ENCODE measurements at regions not wholly inside any gene's neighbourhood (a gene's known extent, or its start where the extent isn't known, plus 50 kb on each side); places are given as distances from the start of the nearest gene placed in this dataset.

DNA sequence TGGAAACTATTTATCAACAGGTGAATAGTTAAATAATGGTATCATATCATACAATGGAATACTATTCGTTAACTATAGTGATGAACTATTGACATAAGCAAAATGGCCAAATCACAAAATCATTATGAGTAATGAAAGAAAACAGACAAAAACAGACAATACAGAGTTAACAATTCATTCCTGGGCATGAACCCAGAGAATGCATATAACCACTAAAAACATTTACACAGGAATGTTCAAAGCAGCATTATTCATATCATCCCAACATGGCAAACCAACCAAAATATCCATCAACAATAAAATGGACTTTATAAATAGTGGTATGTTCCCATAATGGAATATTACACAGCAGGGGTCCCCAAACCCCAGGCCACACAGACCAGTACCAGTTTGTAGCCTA, 131.2 kb upstream of the CYP1B1 start:
- H3K27me3 Mint-ChIP-seq (ENCODE audit: low read depth) = peaks cover 3% of the 10 kb centered on the region
- H3K27ac Mint-ChIP-seq (ENCODE audit: unreplicated experiment) = no peak overlapping the region
- no peaks in the 10 kb centered on the region for H3K9me3 Mint-ChIP-seq
- TF ChIP-seq, protein P1, sequence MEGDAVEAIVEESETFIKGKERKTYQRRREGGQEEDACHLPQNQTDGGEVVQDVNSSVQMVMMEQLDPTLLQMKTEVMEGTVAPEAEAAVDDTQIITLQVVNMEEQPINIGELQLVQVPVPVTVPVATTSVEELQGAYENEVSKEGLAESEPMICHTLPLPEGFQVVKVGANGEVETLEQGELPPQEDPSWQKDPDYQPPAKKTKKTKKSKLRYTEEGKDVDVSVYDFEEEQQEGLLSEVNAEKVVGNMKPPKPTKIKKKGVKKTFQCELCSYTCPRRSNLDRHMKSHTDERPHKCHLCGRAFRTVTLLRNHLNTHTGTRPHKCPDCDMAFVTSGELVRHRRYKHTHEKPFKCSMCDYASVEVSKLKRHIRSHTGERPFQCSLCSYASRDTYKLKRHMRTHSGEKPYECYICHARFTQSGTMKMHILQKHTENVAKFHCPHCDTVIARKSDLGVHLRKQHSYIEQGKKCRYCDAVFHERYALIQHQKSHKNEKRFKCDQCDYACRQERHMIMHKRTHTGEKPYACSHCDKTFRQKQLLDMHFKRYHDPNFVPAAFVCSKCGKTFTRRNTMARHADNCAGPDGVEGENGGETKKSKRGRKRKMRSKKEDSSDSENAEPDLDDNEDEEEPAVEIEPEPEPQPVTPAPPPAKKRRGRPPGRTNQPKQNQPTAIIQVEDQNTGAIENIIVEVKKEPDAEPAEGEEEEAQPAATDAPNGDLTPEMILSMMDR (conservative IDR thresholded peaks at IDR 0.05) = no peak
- H3K4me3 Mint-ChIP-seq = no peak overlapping the region
- peaks cover 3% of the 10 kb centered on the region for H3K4me1 Mint-ChIP-seq
- DNase-seq (ENCODE audit: low read depth, low spot score) = no peak
- H3K36me3 Mint-ChIP-seq (ENCODE audit: low read depth) = no peaks in the 10 kb centered on the region

DNA sequence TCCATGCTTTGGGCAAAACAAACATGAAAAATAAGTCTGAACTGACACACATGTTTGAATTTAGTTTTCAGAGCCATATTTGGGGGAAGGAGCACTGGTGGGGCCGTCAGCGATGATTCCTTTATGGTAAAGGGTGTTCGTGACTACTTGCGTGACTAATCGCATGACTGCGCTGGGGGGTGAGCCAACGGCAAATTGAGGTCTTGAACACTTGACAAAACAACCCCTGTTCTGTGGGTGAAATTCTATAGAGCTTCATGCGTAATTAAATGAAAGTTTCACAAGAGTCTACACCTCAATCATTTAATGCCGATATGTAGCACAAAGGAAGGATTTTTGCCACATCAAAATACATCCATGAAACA, 127.5 kb upstream of the CYP1B1 start:
- H3K9me3 Mint-ChIP-seq = no peaks in the 10 kb centered on the region
- peaks cover 3% of the 10 kb centered on the region for H3K27me3 Mint-ChIP-seq (ENCODE audit: low read depth)
- H3K4me3 Mint-ChIP-seq = no peak overlapping the region
- peaks cover 4% of the 10 kb centered on the region for H3K4me1 Mint-ChIP-seq
- H3K27ac Mint-ChIP-seq (ENCODE audit: unreplicated experiment) = no peak overlapping the region
- DNase-seq (ENCODE audit: low read depth, low spot score) = no peak
- TF ChIP-seq, protein P1 (conservative IDR thresholded peaks at IDR 0.05) = no peak
- no peaks in the 10 kb centered on the region for H3K36me3 Mint-ChIP-seq (ENCODE audit: low read depth)

DNA sequence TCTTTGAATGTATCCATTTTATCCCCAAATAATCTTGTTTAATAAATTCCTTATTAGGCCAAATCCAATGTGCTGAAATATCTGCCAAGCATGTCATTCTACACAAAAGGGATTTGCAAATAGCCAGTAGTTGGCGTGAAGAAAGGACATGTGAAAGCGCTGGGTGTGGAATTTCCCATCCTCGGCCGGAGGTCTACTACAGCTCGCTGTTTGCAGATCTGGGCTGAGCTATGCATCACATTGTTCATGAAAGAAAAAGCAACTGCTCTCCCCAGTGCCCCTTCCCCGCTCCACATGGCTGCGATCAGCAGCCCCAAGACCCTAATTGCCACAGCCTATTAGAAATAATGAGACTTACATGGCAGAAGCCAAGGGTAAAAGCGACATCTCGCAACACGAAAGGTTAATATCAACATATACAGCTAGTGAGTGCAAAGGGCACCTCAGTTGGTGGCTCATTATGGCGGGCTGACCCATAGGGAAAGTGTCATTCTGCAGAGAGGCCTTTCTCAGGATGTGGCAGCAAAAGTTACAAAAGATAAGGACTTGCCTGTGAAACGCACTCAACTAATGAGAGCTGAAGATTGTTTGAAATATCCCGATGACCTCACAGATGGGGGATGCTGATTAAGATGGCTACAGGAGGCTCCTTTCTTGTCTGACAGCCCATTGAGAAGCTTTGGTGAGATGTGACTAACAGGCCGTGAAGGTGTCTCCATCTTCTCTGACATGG, 126.9 kb upstream of the CYP1B1 start:
- no peaks in the 10 kb centered on the region for H3K36me3 Mint-ChIP-seq (ENCODE audit: low read depth)
- no peak for DNase-seq (ENCODE audit: low read depth, low spot score)
- H3K4me1 Mint-ChIP-seq = peaks cover 10% of the 10 kb centered on the region
- H3K4me3 Mint-ChIP-seq = no peak overlapping the region
- H3K9me3 Mint-ChIP-seq = no peaks in the 10 kb centered on the region
- peaks cover 3% of the 10 kb centered on the region for H3K27me3 Mint-ChIP-seq (ENCODE audit: low read depth)
- TF ChIP-seq, protein P1 (conservative IDR thresholded peaks at IDR 0.05) = no peak
- no peak overlapping the region for H3K27ac Mint-ChIP-seq (ENCODE audit: unreplicated experiment)

DNA sequence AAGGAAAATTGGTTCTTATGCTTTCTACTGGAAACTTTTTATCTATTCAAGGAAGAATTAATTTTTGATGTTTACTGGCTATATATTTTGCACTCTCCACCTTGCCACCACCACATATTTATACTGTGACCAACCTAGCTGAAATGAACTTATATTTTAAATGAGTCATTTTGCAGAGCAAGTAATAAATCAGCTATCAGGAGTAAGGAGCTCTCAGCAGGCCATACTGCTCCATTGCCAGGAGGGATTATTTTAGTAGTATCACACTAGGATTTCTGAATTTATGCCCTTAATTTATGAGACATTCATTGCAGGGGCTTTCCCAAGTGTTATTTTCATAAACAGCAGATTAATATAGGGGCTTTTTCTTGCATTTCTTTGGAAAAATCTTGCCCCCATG, 125.8 kb upstream of the CYP1B1 start:
- Mint-ChIP-seq H3K27ac (ENCODE audit: unreplicated experiment) (no peak overlapping the region), H3K4me3 (no peak overlapping the region)

DNA sequence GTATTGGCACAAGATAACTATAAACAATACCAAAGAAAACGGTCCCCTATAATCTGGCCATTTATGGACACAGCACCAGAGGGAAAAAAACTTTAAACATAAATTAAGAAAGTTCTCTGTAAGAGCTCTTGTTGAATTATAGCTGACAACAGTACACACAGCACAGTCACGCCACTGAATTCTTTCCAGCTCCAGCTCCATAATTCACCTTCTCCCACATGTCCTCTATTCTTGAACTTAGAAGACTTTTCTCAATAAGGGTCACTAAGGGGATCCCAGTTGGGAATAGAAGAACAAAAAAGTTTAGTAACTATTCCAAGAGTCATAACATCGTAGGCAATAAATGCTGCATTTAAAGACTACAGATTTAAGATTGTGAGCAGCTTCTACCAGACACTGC, 124.6 kb upstream of the CYP1B1 start:
- TF ChIP-seq, protein P1 (conservative IDR thresholded peaks at IDR 0.05) = no peak
- no peak for DNase-seq (ENCODE audit: low read depth, low spot score)
- Mint-ChIP-seq H3K9me3 (no peaks in the 10 kb centered on the region), H3K36me3 (ENCODE audit: low read depth) (no peaks in the 10 kb centered on the region), H3K27me3 (ENCODE audit: low read depth) (peaks cover 3% of the 10 kb centered on the region), H3K4me1 (peaks cover 10% of the 10 kb centered on the region), H3K4me3 (no peak overlapping the region), H3K27ac (ENCODE audit: unreplicated experiment) (no peak overlapping the region)

More for the DNA sequence above, 125.8 kb upstream of the CYP1B1 start:
- Mint-ChIP-seq H3K9me3 (no peaks in the 10 kb centered on the region), H3K36me3 (ENCODE audit: low read depth) (no peaks in the 10 kb centered on the region), H3K27me3 (ENCODE audit: low read depth) (peaks cover 3% of the 10 kb centered on the region), H3K4me1 (peaks cover 10% of the 10 kb centered on the region)
- DNase-seq (ENCODE audit: low read depth, low spot score) = no peak
- TF ChIP-seq, protein P1 (conservative IDR thresholded peaks at IDR 0.05) = no peak
